Erythroblast (primary cell): ENCODE measurements at regions not wholly inside any gene's neighbourhood (a gene's known extent, or its start where the extent isn't known, plus 50 kb on each side); places are given as distances from the start of the nearest gene placed in this dataset.

ENCODE experiments used
- GATA1 ChIP-seq: IDR thresholded peaks from 2 replicates; pipeline ENCODE4 v1.6.1; 2011; ENCODE audit warnings: low read depth, mild to moderate bottlenecking, control low read depth, low read length, moderate library complexity
- POLR2A ChIP-seq: IDR thresholded peaks from 2 replicates; pipeline ENCODE4 v1.6.1; 2011; ENCODE audit warnings: mild to moderate bottlenecking, low read length

GRCh38 chr10:64394744-64395143 lies 873.5 kb downstream of the REEP3 start:
- TF ChIP-seq POLR2A = no peak
- no peak for TF ChIP-seq GATA1
